Aorta (tissue), 5 donors: ENCODE measurements at regions not wholly inside any gene's neighbourhood (a gene's known extent, or its start where the extent isn't known, plus 50 kb on each side); places are given as distances from the start of the nearest gene placed in this dataset.
"Not testable (repeated sequence)": the region's sequence is repeated elsewhere in the genome, so short reads cannot be mapped to it uniquely, and the experiment has no call there.

Experiments used
- ATAC-seq: fragments of 200-7000 bp; cut with Tn5 transposase; one replicate; pipeline ENCODE4 v1.9.1; 2022; ENCODE audit warnings: moderate library complexity; ENCODE audit not compliant: low FRiP score
- DNase-seq, 2 donors: peaks; one replicate each; pipeline ENCODE4 v3.0.0-alpha.2; 2020
- H3K27ac ChIP-seq, 2 donors: one replicate each; pipeline ENCODE4 v1.5.1; 2013; ENCODE audit warnings: low read length in 2 of 2, mild to moderate bottlenecking in 2 of 2, moderate library complexity in 2 of 2, control low read depth in 1 of 2, inconsistent platforms in 1 of 2, low read depth in 1 of 2
- H3K27me3 ChIP-seq, 2 donors: one replicate each; pipeline ENCODE4 v1.6.1; 2013; ENCODE audit warnings: control low read depth in 1 of 2, low read length in 1 of 2, mild to moderate bottlenecking in 1 of 2, moderate library complexity in 1 of 2; ENCODE audit not compliant: insufficient read depth in 2 of 2, control insufficient read depth in 1 of 2
- H3K36me3 ChIP-seq, 2 donors: one replicate each; pipeline ENCODE4 v1.6.1; 2013; ENCODE audit warnings: control low read depth in 1 of 2, low read length in 1 of 2, mild to moderate bottlenecking in 1 of 2; ENCODE audit not compliant: insufficient read depth in 2 of 2, control insufficient read depth in 1 of 2
- H3K4me1 ChIP-seq, 2 donors: one replicate each; pipeline ENCODE4 v1.6.1; 2013; ENCODE audit warnings: low read length in 2 of 2, control low read depth in 1 of 2, mild to moderate bottlenecking in 1 of 2, moderate library complexity in 1 of 2; ENCODE audit not compliant: insufficient read depth in 2 of 2, control insufficient read depth in 1 of 2
- H3K4me3 ChIP-seq, 2 donors: one replicate each; pipeline ENCODE4 v1.5.1; 2013; ENCODE audit warnings: low read length in 2 of 2, control low read depth in 1 of 2, mild to moderate bottlenecking in 1 of 2
- H3K9me3 ChIP-seq: one replicate; pipeline ENCODE4 v1.6.1; 2013; ENCODE audit warnings: mild to moderate bottlenecking, low read length; ENCODE audit not compliant: control insufficient read depth
- WGBS, 2 donors: extraction: QIAGEN DNeasy Blood & Tissue Kit; methylation state at CpG; one replicate each; pipeline ENCODE4 v1.1.7; 2013; 5-methylcytosine and 5-hydroxymethylcytosine counted together
- intact Hi-C, 2 donors: fragments of 100-400 bp; cut with DNase I; formaldehyde crosslinking; loops; one replicate each; pipeline versions ENCODE4 v1.14.2 to v1.15.0; 2022
- donor health status: healthy with polysubstance abuse.
- donor health status: Bipolar disorder and iron deficiency.
- donor health status: DM: no; HTN: no; CAD: no.
- donor health status: DM: no; HTN: no; CAD: no.
- donor health status: DM: yes; HTN: yes; CAD: no.

GRCh38 chr6:113686049-113686448 is 171.1 kb upstream of the MARCKS start:
- 88 to 90% methylated on average over 1 of the region's 1 CpG for WGBS, 2 donors

DNA sequence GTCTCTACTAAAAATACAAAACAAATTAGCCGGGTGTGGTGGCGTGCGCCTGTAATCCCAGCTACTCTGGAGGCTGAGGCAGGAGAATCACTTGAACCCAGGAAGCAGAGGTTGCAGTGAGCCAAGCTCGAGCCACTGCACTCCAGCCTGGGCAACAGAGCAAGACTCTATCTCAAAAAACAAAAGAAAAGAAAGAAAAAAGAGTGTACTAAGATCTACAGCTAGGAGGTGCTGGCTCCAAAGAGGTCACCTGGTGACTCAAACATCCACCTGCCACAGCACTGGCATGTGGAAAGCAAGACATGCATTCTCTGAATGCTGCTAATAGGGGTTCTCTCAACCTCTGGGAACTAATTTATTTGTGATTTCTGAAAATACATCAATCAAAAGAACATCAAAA is 167.5 kb upstream of the MARCKS start:
- ATAC-seq, H3K9me3 ChIP-seq, H3K4me3 ChIP-seq, H3K27ac ChIP-seq, intact Hi-C loops, DNase-seq, H3K4me1 ChIP-seq, H3K36me3 ChIP-seq, H3K27me3 ChIP-seq: not testable (repeated sequence)
- 96 to 98% methylated on average over 4 of the region's 4 CpGs for WGBS, 2 donors

More at GRCh38 chr6:113686049-113686448, 171.1 kb upstream of the MARCKS start:
- H3K27ac ChIP-seq = no peak overlapping the region
- intact Hi-C loops = no loop called here
- H3K9me3 ChIP-seq = no peaks in the 10 kb centered on the region
- H3K27me3 ChIP-seq = no peaks in the 10 kb centered on the region
- H3K4me1 ChIP-seq = no peaks in the 10 kb centered on the region
- no peak for DNase-seq
- no peak overlapping the region for H3K4me3 ChIP-seq
- no peaks in the 10 kb centered on the region for H3K36me3 ChIP-seq
- no peak for ATAC-seq

- Histone ChIP-seq H3K4me3 (no peak overlapping the region), H3K36me3 (no peaks in the 10 kb centered on the region), H3K4me1 (no peaks in the 10 kb centered on the region), H3K27ac (no peak overlapping the region), H3K9me3 (no peaks in the 10 kb centered on the region), H3K27me3 (no peaks in the 10 kb centered on the region)
- 85 to 87% methylated on average over 5 of the region's 5 CpGs for WGBS, 2 donors
- intact Hi-C loops = no loop called here
- ATAC-seq (no peak), DNase-seq (no peak)
These were observed 166.6 kb upstream of the MARCKS start for GRCh38 chr6:113690281-113691259.

DNA sequence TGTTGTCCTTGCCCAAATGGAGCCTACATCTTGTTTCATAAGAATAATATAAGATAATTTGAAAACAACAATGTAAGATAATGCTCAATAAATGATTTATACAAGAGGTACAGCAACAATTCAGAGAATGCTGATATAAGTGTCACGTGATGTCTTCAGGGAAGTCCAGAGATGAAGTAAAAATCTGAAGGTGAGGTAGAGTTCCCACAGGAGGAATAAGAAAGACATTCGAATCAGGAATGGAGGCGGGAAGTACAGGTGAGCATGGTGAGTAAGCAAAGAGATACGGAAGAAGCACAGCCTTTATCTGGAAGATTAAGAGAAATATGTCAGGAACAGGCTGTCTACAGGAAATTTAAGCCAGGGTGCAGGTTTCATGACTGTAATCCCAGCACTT is 165.9 kb upstream of the MARCKS start:
- H3K9me3 ChIP-seq = no peaks in the 10 kb centered on the region
- H3K4me1 ChIP-seq = no peaks in the 10 kb centered on the region
- H3K27me3 ChIP-seq = no peaks in the 10 kb centered on the region
- intact Hi-C loops = no loop called here
- no peak for DNase-seq
- 97 to 99% methylated on average over 4 of the region's 4 CpGs for WGBS, 2 donors
- no peaks in the 10 kb centered on the region for H3K36me3 ChIP-seq
- no peak for ATAC-seq
- no peak overlapping the region for H3K4me3 ChIP-seq
- H3K27ac ChIP-seq = no peak overlapping the region

DNA sequence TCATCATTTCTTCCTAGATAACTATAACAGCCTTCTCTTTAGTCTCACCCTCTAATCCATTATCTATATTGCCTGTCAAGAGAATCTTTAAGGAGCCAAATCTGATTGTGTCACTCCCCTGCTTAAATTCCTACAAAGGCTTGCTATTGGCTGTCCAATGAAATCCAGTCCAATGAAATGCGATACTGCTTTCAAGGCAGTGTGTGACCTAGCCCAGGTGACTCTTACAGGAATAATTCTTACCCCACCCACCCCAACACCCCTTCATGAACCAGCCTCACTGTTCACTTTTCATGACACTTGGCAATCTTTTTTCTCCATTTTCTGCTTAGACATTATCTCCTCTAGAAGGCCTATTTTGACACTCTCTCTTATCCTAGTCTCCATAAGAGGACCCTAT is 163.3 kb upstream of the MARCKS start:
- ATAC-seq (no peak), DNase-seq (no peak)
- no peak overlapping the region for H3K4me3 ChIP-seq
- intact Hi-C loops = no loop called here
- no peak overlapping the region for H3K27ac ChIP-seq
- 97 to 100% methylated on average over 1 of the region's 1 CpG for WGBS, 2 donors
- no peaks in the 10 kb centered on the region for H3K27me3 ChIP-seq
- H3K9me3 ChIP-seq = no peaks in the 10 kb centered on the region
- H3K4me1 ChIP-seq = no peaks in the 10 kb centered on the region
- no peaks in the 10 kb centered on the region for H3K36me3 ChIP-seq

DNA sequence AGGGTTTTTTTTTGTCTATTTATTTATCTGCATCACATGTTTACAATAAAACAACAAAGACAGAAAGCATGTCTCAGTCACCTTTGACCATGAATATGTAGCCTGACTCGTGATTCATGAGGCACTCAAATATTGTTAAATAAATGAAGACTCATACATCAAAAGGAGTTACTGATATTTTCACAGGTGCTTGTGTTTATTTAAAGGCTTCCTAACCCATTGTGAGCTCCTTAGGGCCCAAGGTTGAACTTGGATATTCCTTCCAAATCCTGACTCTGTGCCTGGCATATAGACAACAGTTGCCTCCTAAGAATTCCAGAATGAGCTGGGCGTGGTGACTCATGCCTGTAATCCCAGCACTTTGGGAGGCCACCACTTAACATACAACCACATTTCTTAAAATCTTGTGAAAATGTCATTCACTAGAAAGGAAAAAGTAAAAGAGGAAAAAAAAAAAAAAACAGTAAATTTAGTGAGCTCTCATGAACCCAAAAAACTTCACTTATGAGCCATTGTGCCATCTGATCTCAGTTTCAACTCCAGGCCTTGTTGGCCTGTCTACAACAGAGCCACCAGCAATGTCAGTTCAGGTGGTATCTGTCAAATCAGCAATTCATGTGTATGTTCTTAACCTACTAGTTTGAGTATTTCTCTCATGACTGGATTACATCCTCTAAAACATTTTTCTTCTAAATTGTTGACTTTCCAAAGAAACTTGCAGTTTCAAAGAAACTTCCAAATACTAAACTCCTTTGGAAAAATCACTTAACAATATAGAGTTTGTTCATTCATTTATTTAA is 162.7 kb upstream of the MARCKS start:
- Histone ChIP-seq H3K36me3 (no peaks in the 10 kb centered on the region), H3K4me3 (no peak overlapping the region), H3K9me3 (no peaks in the 10 kb centered on the region), H3K4me1 (no peaks in the 10 kb centered on the region), H3K27ac (no peak overlapping the region), H3K27me3 (no peaks in the 10 kb centered on the region)
- ATAC-seq (no peak), DNase-seq (no peak)
- intact Hi-C loops = no loop called here
- 83 to 99% methylated on average over 2 of the region's 2 CpGs for WGBS, 2 donors

GRCh38 chr6:113695516-113695915 is 161.6 kb upstream of the MARCKS start:
- WGBS, 2 donors = 89 to 96% methylated on average over 3 of the region's 3 CpGs
- H3K4me1 ChIP-seq = no peaks in the 10 kb centered on the region
- H3K4me3 ChIP-seq = no peak overlapping the region

GRCh38 chr6:113696960-113697359 is 160.2 kb upstream of the MARCKS start:
- no peak for DNase-seq

More at GRCh38 chr6:113695516-113695915, 161.6 kb upstream of the MARCKS start:
- Histone ChIP-seq H3K27me3 (no peaks in the 10 kb centered on the region), H3K36me3 (no peaks in the 10 kb centered on the region), H3K27ac (no peak overlapping the region), H3K9me3 (no peaks in the 10 kb centered on the region)
- no peak for ATAC-seq
- DNase-seq = no peak
- intact Hi-C loops = no loop called here

More at GRCh38 chr6:113696960-113697359, 160.2 kb upstream of the MARCKS start:
- H3K4me3 ChIP-seq = no peak overlapping the region
- H3K36me3 ChIP-seq = no peaks in the 10 kb centered on the region
- H3K27me3 ChIP-seq = no peaks in the 10 kb centered on the region
- no peak overlapping the region for H3K27ac ChIP-seq
- H3K9me3 ChIP-seq = peaks cover 2% of the 10 kb centered on the region
- no peak for ATAC-seq
- no peaks in the 10 kb centered on the region for H3K4me1 ChIP-seq
- intact Hi-C loops = no loop called here
